ENCODE measurements at regions not wholly inside any gene's neighbourhood (a gene's known extent, or its start where the extent isn't known, plus 50 kb on each side); places are given as distances from the start of the nearest gene placed in this dataset.

- no peak overlapping the region for H3K27ac Mint-ChIP-seq
- intact Hi-C loops (cut with micrococcal nuclease): no loop called here
- H3K9me3 Mint-ChIP-seq: no peaks in the 10 kb centered on the region
- no peak for DNase-seq
- no peaks in the 10 kb centered on the region for H3K36me3 Mint-ChIP-seq (ENCODE audit: low read depth)
- no peak overlapping the region for H3K4me3 Mint-ChIP-seq
- H3K4me1 Mint-ChIP-seq: no peaks in the 10 kb centered on the region
- peaks cover 10% of the 10 kb centered on the region for H3K27me3 Mint-ChIP-seq
These were observed 88.0 kb upstream of the E2F8 start for GRCh38 chr11:19328586-19329311.

- intact Hi-C loops (cut with micrococcal nuclease): no loop called here
- H3K36me3 Mint-ChIP-seq (ENCODE audit: low read depth): no peaks in the 10 kb centered on the region
- peaks cover 17% of the 10 kb centered on the region for H3K27me3 Mint-ChIP-seq
- no peaks in the 10 kb centered on the region for H3K4me1 Mint-ChIP-seq
- no peaks in the 10 kb centered on the region for H3K9me3 Mint-ChIP-seq
- H3K4me3 Mint-ChIP-seq: no peak overlapping the region
- H3K27ac Mint-ChIP-seq: no peak overlapping the region
- no peak for DNase-seq
These were observed 86.5 kb upstream of the E2F8 start for GRCh38 chr11:19327280-19327679.

- H3K27ac Mint-ChIP-seq: no peak overlapping the region
- no peak for DNase-seq
- intact Hi-C loops (cut with micrococcal nuclease): no loop called here
- H3K27me3 Mint-ChIP-seq: peaks cover 21% of the 10 kb centered on the region
- H3K4me1 Mint-ChIP-seq: no peaks in the 10 kb centered on the region
- no peaks in the 10 kb centered on the region for H3K36me3 Mint-ChIP-seq (ENCODE audit: low read depth)
- H3K4me3 Mint-ChIP-seq: no peak overlapping the region
- no peaks in the 10 kb centered on the region for H3K9me3 Mint-ChIP-seq
These were observed 85.8 kb upstream of the E2F8 start for GRCh38 chr11:19326499-19326898.

GRCh38 chr11:19323502-19323901, 82.8 kb upstream of the E2F8 start:
- H3K4me1 Mint-ChIP-seq: no peaks in the 10 kb centered on the region
- no peak overlapping the region for H3K4me3 Mint-ChIP-seq
- intact Hi-C loops (cut with micrococcal nuclease): no loop called here

GRCh38 chr11:19321351-19321750, 80.6 kb upstream of the E2F8 start:
- intact Hi-C loops (cut with micrococcal nuclease): no loop called here
- H3K27me3 Mint-ChIP-seq: peaks cover 25% of the 10 kb centered on the region

More at GRCh38 chr11:19323502-19323901, 82.8 kb upstream of the E2F8 start:
- no peak for DNase-seq
- no peak overlapping the region for H3K27ac Mint-ChIP-seq
- no peaks in the 10 kb centered on the region for H3K36me3 Mint-ChIP-seq (ENCODE audit: low read depth)
- H3K9me3 Mint-ChIP-seq: no peaks in the 10 kb centered on the region
- H3K27me3 Mint-ChIP-seq: peaks cover 25% of the 10 kb centered on the region

GRCh38 chr11:19320827-19321226, 80.1 kb upstream of the E2F8 start:
- Mint-ChIP-seq H3K4me1 (no peaks in the 10 kb centered on the region), H3K4me3 (no peak overlapping the region), H3K27me3 (peaks cover 25% of the 10 kb centered on the region), H3K36me3 (ENCODE audit: low read depth) (no peaks in the 10 kb centered on the region), H3K9me3 (no peaks in the 10 kb centered on the region), H3K27ac (no peak overlapping the region)
- no peak for DNase-seq
- intact Hi-C loops (cut with micrococcal nuclease): no loop called here

More at GRCh38 chr11:19321351-19321750, 80.6 kb upstream of the E2F8 start:
- no peak overlapping the region for H3K27ac Mint-ChIP-seq
- H3K4me1 Mint-ChIP-seq: no peaks in the 10 kb centered on the region
- DNase-seq: no peak
- H3K36me3 Mint-ChIP-seq (ENCODE audit: low read depth): no peaks in the 10 kb centered on the region
- no peaks in the 10 kb centered on the region for H3K9me3 Mint-ChIP-seq
- H3K4me3 Mint-ChIP-seq: no peak overlapping the region

- DNase-seq: no peak
- Mint-ChIP-seq H3K9me3 (no peaks in the 10 kb centered on the region), H3K27ac (no peak overlapping the region), H3K4me3 (no peak overlapping the region), H3K27me3 (peaks cover 7% of the 10 kb centered on the region), H3K4me1 (no peaks in the 10 kb centered on the region), H3K36me3 (ENCODE audit: low read depth) (no peaks in the 10 kb centered on the region)
- intact Hi-C loops (cut with micrococcal nuclease): no loop called here
These were observed 75.7 kb upstream of the E2F8 start for GRCh38 chr11:19316434-19316833.

- peaks cover 3% of the 10 kb centered on the region for H3K27me3 Mint-ChIP-seq
- no peaks in the 10 kb centered on the region for H3K9me3 Mint-ChIP-seq
- intact Hi-C loops (cut with micrococcal nuclease): no loop called here
- H3K36me3 Mint-ChIP-seq (ENCODE audit: low read depth): no peaks in the 10 kb centered on the region
- no peak overlapping the region for H3K27ac Mint-ChIP-seq
- no peak overlapping the region for H3K4me3 Mint-ChIP-seq
- DNase-seq: no peak
- H3K4me1 Mint-ChIP-seq: no peaks in the 10 kb centered on the region
These were observed 74.8 kb upstream of the E2F8 start for GRCh38 chr11:19315511-19315910.

- H3K4me3 Mint-ChIP-seq: no peak overlapping the region
- intact Hi-C loops (cut with micrococcal nuclease): loop anchor here (5.0 kb wide), 1 partner anchor 241 kb away; no protein-coding TSS in a partner anchor
- no peaks in the 10 kb centered on the region for H3K36me3 Mint-ChIP-seq (ENCODE audit: low read depth)
- no peaks in the 10 kb centered on the region for H3K9me3 Mint-ChIP-seq
- H3K4me1 Mint-ChIP-seq: no peaks in the 10 kb centered on the region
- no peak for DNase-seq
- no peaks in the 10 kb centered on the region for H3K27me3 Mint-ChIP-seq
- H3K27ac Mint-ChIP-seq: no peak overlapping the region
These were observed 72.4 kb upstream of the E2F8 start for GRCh38 chr11:19313140-19313539.

GRCh38 chr11:19311308-19312030, 70.7 kb upstream of the E2F8 start:
- DNase-seq: peak; percentile 84
- H3K9me3 Mint-ChIP-seq: no peaks in the 10 kb centered on the region
- no peaks in the 10 kb centered on the region for H3K36me3 Mint-ChIP-seq (ENCODE audit: low read depth)
- no peaks in the 10 kb centered on the region for H3K27me3 Mint-ChIP-seq
- no peak overlapping the region for H3K4me3 Mint-ChIP-seq
- intact Hi-C loops (cut with micrococcal nuclease): loop anchor here (1.0 to 5.0 kb wide), 2 partner anchors 239 to 242 kb away; no protein-coding TSS in a partner anchor
- H3K4me1 Mint-ChIP-seq: no peaks in the 10 kb centered on the region
- H3K27ac Mint-ChIP-seq: no peak overlapping the region

- no peak overlapping the region for H3K4me3 Mint-ChIP-seq
- H3K36me3 Mint-ChIP-seq (ENCODE audit: low read depth): no peaks in the 10 kb centered on the region
- H3K9me3 Mint-ChIP-seq: no peaks in the 10 kb centered on the region
- H3K27me3 Mint-ChIP-seq: peaks cover 2% of the 10 kb centered on the region
- intact Hi-C loops (cut with micrococcal nuclease): no loop called here
- H3K27ac Mint-ChIP-seq: no peak overlapping the region
- DNase-seq: no peak
- no peaks in the 10 kb centered on the region for H3K4me1 Mint-ChIP-seq
These were observed 66.8 kb upstream of the E2F8 start for GRCh38 chr11:19307498-19307897.

- DNase-seq: no peak
- Mint-ChIP-seq H3K4me1 (no peaks in the 10 kb centered on the region), H3K9me3 (no peaks in the 10 kb centered on the region), H3K27ac (no peak overlapping the region), H3K27me3 (peaks cover 2% of the 10 kb centered on the region), H3K36me3 (ENCODE audit: low read depth) (no peaks in the 10 kb centered on the region), H3K4me3 (no peak overlapping the region)
- intact Hi-C loops (cut with micrococcal nuclease): no loop called here
These were observed 65.6 kb upstream of the E2F8 start for GRCh38 chr11:19306179-19306944.

GRCh38 chr11:19301361-19301760, 60.6 kb upstream of the E2F8 start:
- no peak for DNase-seq
- Mint-ChIP-seq H3K4me3 (no peak overlapping the region), H3K9me3 (no peaks in the 10 kb centered on the region), H3K4me1 (no peaks in the 10 kb centered on the region), H3K27me3 (peaks cover 13% of the 10 kb centered on the region), H3K27ac (no peak overlapping the region), H3K36me3 (ENCODE audit: low read depth) (no peaks in the 10 kb centered on the region)
- intact Hi-C loops (cut with micrococcal nuclease): no loop called here

- Mint-ChIP-seq H3K36me3 (ENCODE audit: low read depth) (no peaks in the 10 kb centered on the region), H3K27ac (no peak overlapping the region), H3K27me3 (peaks cover 24% of the 10 kb centered on the region), H3K4me3 (no peak overlapping the region), H3K4me1 (no peaks in the 10 kb centered on the region), H3K9me3 (no peaks in the 10 kb centered on the region)
- intact Hi-C loops (cut with micrococcal nuclease): no loop called here
- no peak for DNase-seq
These were observed 53.7 kb upstream of the E2F8 start for GRCh38 chr11:19294444-19294843.
